ENCODE measurements at regions not wholly inside any gene's neighbourhood (a gene's known extent, or its start where the extent isn't known, plus 50 kb on each side); places are given as distances from the start of the nearest gene placed in this dataset.

DNA sequence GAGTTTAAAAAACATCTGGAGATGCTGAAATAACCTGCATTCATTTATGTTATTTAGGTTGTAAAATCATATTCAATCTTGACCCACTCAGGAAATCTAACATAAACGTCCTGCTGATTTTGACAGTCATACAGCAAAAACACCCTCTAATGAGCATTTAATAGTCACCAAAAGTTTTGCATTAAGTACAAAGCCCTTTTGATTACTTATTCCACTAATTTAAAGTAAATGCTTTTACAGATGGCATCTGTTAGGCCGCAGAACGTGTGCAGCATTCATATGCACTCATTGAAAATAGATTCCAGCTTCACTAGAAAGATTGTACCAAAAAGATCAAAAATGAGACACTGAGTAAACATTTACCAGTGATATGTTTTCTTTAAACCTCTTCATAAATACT is 1295.1 kb downstream of the EFNB2 start:
- no peak overlapping the region for H2AFZ ChIP-seq (ENCODE audit: low read length)
- H3K9me2 ChIP-seq (ENCODE audit: insufficient read depth, low read length): no peaks in the 10 kb centered on the region
- H3K36me3 ChIP-seq (ENCODE audit: insufficient read depth, low read length): no peaks in the 10 kb centered on the region
- no peak overlapping the region for H3K27ac ChIP-seq (ENCODE audit: low read depth, low read length, poor library complexity, severe bottlenecking)
- H3K9me3 ChIP-seq (ENCODE audit: low read length): no peaks in the 10 kb centered on the region
- no peak for TF ChIP-seq EZH2phosphoT487 (IDR thresholded peaks at IDR 0.05; ENCODE audit: borderline replicate concordance, low read depth, low read length)
- TF ChIP-seq, protein P1, sequence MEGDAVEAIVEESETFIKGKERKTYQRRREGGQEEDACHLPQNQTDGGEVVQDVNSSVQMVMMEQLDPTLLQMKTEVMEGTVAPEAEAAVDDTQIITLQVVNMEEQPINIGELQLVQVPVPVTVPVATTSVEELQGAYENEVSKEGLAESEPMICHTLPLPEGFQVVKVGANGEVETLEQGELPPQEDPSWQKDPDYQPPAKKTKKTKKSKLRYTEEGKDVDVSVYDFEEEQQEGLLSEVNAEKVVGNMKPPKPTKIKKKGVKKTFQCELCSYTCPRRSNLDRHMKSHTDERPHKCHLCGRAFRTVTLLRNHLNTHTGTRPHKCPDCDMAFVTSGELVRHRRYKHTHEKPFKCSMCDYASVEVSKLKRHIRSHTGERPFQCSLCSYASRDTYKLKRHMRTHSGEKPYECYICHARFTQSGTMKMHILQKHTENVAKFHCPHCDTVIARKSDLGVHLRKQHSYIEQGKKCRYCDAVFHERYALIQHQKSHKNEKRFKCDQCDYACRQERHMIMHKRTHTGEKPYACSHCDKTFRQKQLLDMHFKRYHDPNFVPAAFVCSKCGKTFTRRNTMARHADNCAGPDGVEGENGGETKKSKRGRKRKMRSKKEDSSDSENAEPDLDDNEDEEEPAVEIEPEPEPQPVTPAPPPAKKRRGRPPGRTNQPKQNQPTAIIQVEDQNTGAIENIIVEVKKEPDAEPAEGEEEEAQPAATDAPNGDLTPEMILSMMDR (conservative IDR thresholded peaks at IDR 0.05; ENCODE audit: low read length): no peak
- BruUV-seq (replicated peaks): no TSS peak
- DNase-seq (ENCODE audit: low spot score): no peak
- H3K4me2 ChIP-seq (ENCODE audit: low read length): no peak overlapping the region
- ChIA-PET POLR2A (no interaction called here), CTCF (ENCODE audit: unreplicated experiment) (no interaction called here)
- no peak overlapping the region for H3K4me3 ChIP-seq (ENCODE audit: low read depth, low read length, poor library complexity, severe bottlenecking)
- H3K79me2 ChIP-seq (ENCODE audit: insufficient read depth, low read depth, low read length): no peaks in the 10 kb centered on the region
- no peaks in the 10 kb centered on the region for H4K20me1 ChIP-seq (ENCODE audit: insufficient read depth, low read length)
- H3K4me1 ChIP-seq (ENCODE audit: insufficient read depth, low read length, poor library complexity, severe bottlenecking): no peaks in the 10 kb centered on the region
- intact Hi-C loops (cut with micrococcal nuclease; ENCODE audit: unreplicated experiment): no loop called here

DNA sequence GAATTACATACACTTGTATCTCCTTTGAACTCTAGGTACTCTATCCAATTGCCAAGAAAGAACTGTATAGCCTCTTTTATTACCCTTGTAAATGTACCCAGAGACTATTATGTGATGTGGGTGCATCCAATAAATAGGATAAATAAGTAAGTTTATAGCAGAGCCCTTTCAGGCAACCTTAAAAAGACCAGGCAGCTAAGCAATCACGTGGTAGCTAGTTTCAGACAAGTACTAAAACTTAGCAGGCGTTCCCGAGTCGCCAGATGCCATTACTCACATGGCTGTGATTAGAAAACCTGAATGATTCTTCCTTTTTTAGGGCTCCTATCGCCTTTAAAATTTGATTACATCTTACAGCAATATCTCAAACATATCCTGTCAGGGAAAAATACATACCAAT is 1303.0 kb downstream of the EFNB2 start:
- TF ChIP-seq, protein P1 (conservative IDR thresholded peaks at IDR 0.05; ENCODE audit: low read length): no peak
- no peak for TF ChIP-seq EZH2phosphoT487 (IDR thresholded peaks at IDR 0.05; ENCODE audit: borderline replicate concordance, low read depth, low read length)
- no peaks in the 10 kb centered on the region for H3K36me3 ChIP-seq (ENCODE audit: insufficient read depth, low read length)
- no TSS peak for BruUV-seq (replicated peaks)
- no peak overlapping the region for H2AFZ ChIP-seq (ENCODE audit: low read length)
- H3K79me2 ChIP-seq (ENCODE audit: insufficient read depth, low read depth, low read length): no peaks in the 10 kb centered on the region
- no peaks in the 10 kb centered on the region for H4K20me1 ChIP-seq (ENCODE audit: insufficient read depth, low read length)
- no peak for DNase-seq (ENCODE audit: low spot score)
- H3K4me1 ChIP-seq (ENCODE audit: insufficient read depth, low read length, poor library complexity, severe bottlenecking): no peaks in the 10 kb centered on the region
- ChIA-PET POLR2A (interaction anchor here (0.7 kb wide), 2 partner anchors 15 to 60 kb away, joined by 3 read pairs; no protein-coding TSS in a partner anchor), CTCF (ENCODE audit: unreplicated experiment) (no interaction called here)
- no peak overlapping the region for H3K4me2 ChIP-seq (ENCODE audit: low read length)
- H3K27ac ChIP-seq (ENCODE audit: low read depth, low read length, poor library complexity, severe bottlenecking): no peak overlapping the region
- intact Hi-C loops (cut with micrococcal nuclease; ENCODE audit: unreplicated experiment): no loop called here
- no peaks in the 10 kb centered on the region for H3K9me3 ChIP-seq (ENCODE audit: low read length)
- no peaks in the 10 kb centered on the region for H3K9me2 ChIP-seq (ENCODE audit: insufficient read depth, low read length)
- H3K4me3 ChIP-seq (ENCODE audit: low read depth, low read length, poor library complexity, severe bottlenecking): no peak overlapping the region

DNA sequence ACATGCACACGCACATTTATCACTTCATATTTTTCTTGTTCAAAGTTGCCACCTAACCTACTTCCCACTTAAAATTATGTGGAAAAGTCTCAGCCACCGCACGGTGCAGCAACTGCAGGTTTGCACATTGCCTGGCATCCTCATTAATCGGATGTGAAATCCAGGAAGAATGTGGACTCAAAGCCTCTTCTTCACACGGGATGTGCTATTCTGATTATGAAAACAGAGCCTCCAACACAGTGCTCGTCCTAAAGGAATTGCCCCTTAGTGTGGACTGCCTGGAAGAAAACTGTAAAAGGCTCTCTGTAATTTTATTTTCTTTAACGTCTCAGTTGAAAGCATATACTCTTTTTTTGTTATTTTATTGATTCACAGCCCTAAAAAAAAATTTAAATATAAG is 1303.5 kb downstream of the EFNB2 start:
- no peak for DNase-seq (ENCODE audit: low spot score)
- H2AFZ ChIP-seq (ENCODE audit: low read length): no peak overlapping the region
- intact Hi-C loops (cut with micrococcal nuclease; ENCODE audit: unreplicated experiment): no loop called here
- no peaks in the 10 kb centered on the region for H3K79me2 ChIP-seq (ENCODE audit: insufficient read depth, low read depth, low read length)
- H3K27ac ChIP-seq (ENCODE audit: low read depth, low read length, poor library complexity, severe bottlenecking): no peak overlapping the region
- H3K36me3 ChIP-seq (ENCODE audit: insufficient read depth, low read length): no peaks in the 10 kb centered on the region
- H3K4me1 ChIP-seq (ENCODE audit: insufficient read depth, low read length, poor library complexity, severe bottlenecking): no peaks in the 10 kb centered on the region
- H3K9me2 ChIP-seq (ENCODE audit: insufficient read depth, low read length): no peaks in the 10 kb centered on the region
- H3K4me2 ChIP-seq (ENCODE audit: low read length): no peak overlapping the region
- POLR2A ChIA-PET: interaction anchor here (0.7 kb wide), 1 partner anchor 15 kb away, joined by 3 read pairs; no protein-coding TSS in a partner anchor
- H3K4me3 ChIP-seq (ENCODE audit: low read depth, low read length, poor library complexity, severe bottlenecking): no peak overlapping the region
- BruUV-seq (replicated peaks): no TSS peak
- CTCF ChIA-PET (ENCODE audit: unreplicated experiment): no interaction called here
- TF ChIP-seq, protein P1 (conservative IDR thresholded peaks at IDR 0.05; ENCODE audit: low read length): no peak
- TF ChIP-seq EZH2phosphoT487 (IDR thresholded peaks at IDR 0.05; ENCODE audit: borderline replicate concordance, low read depth, low read length): no peak
- H3K9me3 ChIP-seq (ENCODE audit: low read length): no peaks in the 10 kb centered on the region
- H4K20me1 ChIP-seq (ENCODE audit: insufficient read depth, low read length): no peaks in the 10 kb centered on the region

Data from OCI-LY7 (cell line).